GM19468 (cell line): ENCODE measurements at regions not wholly inside any gene's neighbourhood (a gene's known extent, or its start where the extent isn't known, plus 50 kb on each side); places are given as distances from the start of the nearest gene placed in this dataset.
"Not testable (repeated sequence)": the region's sequence is repeated elsewhere in the genome, so short reads cannot be mapped to it uniquely, and the experiment has no call there.

Source experiments
- ATAC-seq: cut with Tn5 transposase; IDR thresholded peaks from one replicate; pipeline ENCODE4 v1.9.1; 2021; ENCODE audit warnings: mild to moderate bottlenecking, moderate library complexity, moderate number of reproducible peaks; ENCODE audit not compliant: unreplicated experiment; ENCODE audit errors: extremely low read depth

- ATAC-seq, result no peak
Observed at GRCh38 chr7:115232041-115232440, 310.1 kb downstream of the MDFIC start.

GRCh38 chr7:115230882-115231571 is 309.1 kb downstream of the MDFIC start:
- no peak for ATAC-seq

- ATAC-seq, result no peak
Observed at GRCh38 chr7:115229401-115230105, 307.7 kb downstream of the MDFIC start.

GRCh38 chr7:115227473-115228235 is 305.8 kb downstream of the MDFIC start:
- ATAC-seq, result no peak

GRCh38 chr7:115226410-115226809 is 304.5 kb downstream of the MDFIC start:
- ATAC-seq, result no peak

GRCh38 chr7:115224922-115225321 is 303.0 kb downstream of the MDFIC start:
- no peak for ATAC-seq

GRCh38 chr7:115223959-115224358 is 302.1 kb downstream of the MDFIC start:
- no peak for ATAC-seq

- no peak for ATAC-seq
Observed at GRCh38 chr7:115221456-115221855, 299.6 kb downstream of the MDFIC start.

GRCh38 chr7:115218076-115218475 is 296.2 kb downstream of the MDFIC start:
- no peak for ATAC-seq

GRCh38 chr7:115217373-115217772 is 295.5 kb downstream of the MDFIC start:
- ATAC-seq, result no peak

GRCh38 chr7:115216652-115217051 is 294.8 kb downstream of the MDFIC start:
- ATAC-seq, result no peak

GRCh38 chr7:115211171-115211570 is 289.3 kb downstream of the MDFIC start:
- ATAC-seq, result no peak

- no peak for ATAC-seq
Observed at GRCh38 chr7:115210552-115210951, 288.7 kb downstream of the MDFIC start.

GRCh38 chr7:115208710-115209560 is 287.0 kb downstream of the MDFIC start:
- ATAC-seq, result no peak

GRCh38 chr7:115206374-115206773 is 284.5 kb downstream of the MDFIC start:
- not testable (repeated sequence) for ATAC-seq

GRCh38 chr7:115198143-115198542 is 276.2 kb downstream of the MDFIC start:
- ATAC-seq, result no peak

GRCh38 chr7:115195208-115195607 is 273.3 kb downstream of the MDFIC start:
- ATAC-seq, result no peak

- ATAC-seq, result no peak
Observed at GRCh38 chr7:115191526-115191925, 269.6 kb downstream of the MDFIC start.

- ATAC-seq, result no peak
Observed at GRCh38 chr7:115183431-115184057, 261.6 kb downstream of the MDFIC start.

GRCh38 chr7:115178835-115179234 is 256.9 kb downstream of the MDFIC start:
- no peak for ATAC-seq
